OCI-LY1 (cell line): ENCODE measurements at regions not wholly inside any gene's neighbourhood (a gene's known extent, or its start where the extent isn't known, plus 50 kb on each side); places are given as distances from the start of the nearest gene placed in this dataset.

Experiments
- H2AFZ ChIP-seq: fragments of 200-600 bp; sonication (generic), shearing (Covaris generic); 2 replicates; pipeline ENCODE4 v1.6.0; 2014; ENCODE audit warnings: antibody characterized with exemption, mild to moderate bottlenecking, low read length
- H3F3A ChIP-seq: fragments of 200-600 bp; sonication (generic), shearing (Covaris generic); 2 replicates; pipeline ENCODE4 v1.6.0; 2014; ENCODE audit warnings: mild to moderate bottlenecking, antibody characterized with exemption, low read length, moderate library complexity; ENCODE audit not compliant: insufficient read depth
- H3K27ac ChIP-seq: fragments of 200-600 bp; sonication (generic); 2 replicates; pipeline ENCODE4 v1.5.1; 2014; ENCODE audit warnings: low read length, mixed run types, mild to moderate bottlenecking, low read depth; ENCODE audit not compliant: poor library complexity, severe bottlenecking
- H3K27me3 ChIP-seq: fragments of 200-600 bp; sonication (generic); 2 replicates; pipeline ENCODE4 v1.6.0; 2014; ENCODE audit warnings: antibody characterized with exemption, mild to moderate bottlenecking, low read length, moderate library complexity; ENCODE audit not compliant: insufficient read depth
- H3K36me3 ChIP-seq: fragments of 200-600 bp; sonication (generic); 2 replicates; pipeline ENCODE4 v1.6.1; 2014; ENCODE audit warnings: mild to moderate bottlenecking, antibody characterized with exemption, low read length, moderate library complexity, mixed read lengths; ENCODE audit not compliant: insufficient read depth
- H3K4me1 ChIP-seq: fragments of 200-600 bp; sonication (generic); 2 replicates; pipeline ENCODE4 v1.5.1; 2014; ENCODE audit warnings: mild to moderate bottlenecking, low read length, moderate library complexity; ENCODE audit not compliant: insufficient read depth, severe bottlenecking
- H3K4me2 ChIP-seq: fragments of 200-600 bp; sonication (generic), shearing (Covaris generic); 2 replicates; pipeline ENCODE4 v1.6.1; 2014; ENCODE audit warnings: low read length
- H3K4me3 ChIP-seq: fragments of 200-600 bp; sonication (generic); 2 replicates; pipeline ENCODE4 v1.5.1; 2014; ENCODE audit warnings: low read length, low read depth, mild to moderate bottlenecking, mixed read lengths; ENCODE audit not compliant: poor library complexity, severe bottlenecking
- H3K79me2 ChIP-seq: fragments of 200-600 bp; shearing (Covaris generic); 2 replicates; pipeline ENCODE4 v1.6.1; 2016; ENCODE audit warnings: mixed run types, low read length, mixed read lengths; ENCODE audit not compliant: insufficient read depth
- H3K9ac ChIP-seq: fragments of 200-600 bp; sonication (generic), shearing (Covaris generic); 2 replicates; pipeline ENCODE4 v1.6.1; 2014; ENCODE audit warnings: mild to moderate bottlenecking, low read length, mixed read lengths
- H3K9me2 ChIP-seq: fragments of 200-600 bp; sonication (generic), shearing (Covaris generic); 2 replicates; pipeline ENCODE4 v1.6.1; 2014; ENCODE audit warnings: low read depth, mild to moderate bottlenecking, low read length, mixed read lengths
- H3K9me3 ChIP-seq: fragments of 200-600 bp; shearing (Covaris generic); 2 replicates; pipeline ENCODE4 v1.6.1; 2014; ENCODE audit warnings: low read length, mixed read lengths
- H4K20me1 ChIP-seq: fragments of 200-600 bp; sonication (generic), shearing (Covaris generic); 2 replicates; pipeline ENCODE4 v1.6.0; 2016; ENCODE audit warnings: mild to moderate bottlenecking, low read length; ENCODE audit not compliant: insufficient read depth
- CTCF ChIP-seq: fragments of 200-600 bp; sonication (generic), shearing (Covaris generic); IDR thresholded peaks from 2 replicates; pipeline ENCODE4 v1.5.1; 2017; ENCODE audit warnings: mild to moderate bottlenecking, antibody characterized with exemption, low read length, moderate library complexity, mixed read lengths
- EZH2 ChIP-seq: fragments of 200-600 bp; sonication (generic), shearing (Covaris generic); IDR thresholded peaks from 2 replicates; pipeline ENCODE4 v1.8.0; 2017; ENCODE audit warnings: borderline replicate concordance, mixed run types, mild to moderate bottlenecking, antibody characterized with exemption, low read length, moderate library complexity, mixed read lengths

- Histone ChIP-seq H3K36me3 (no peaks in the 10 kb centered on the region), H3K27ac (no peak overlapping the region), H2AFZ (no peak overlapping the region), H3K9ac (no peak overlapping the region), H3F3A (no peaks in the 10 kb centered on the region), H3K79me2 (no peaks in the 10 kb centered on the region), H3K4me2 (no peak overlapping the region), H3K9me3 (no peaks in the 10 kb centered on the region), H3K4me1 (no peaks in the 10 kb centered on the region), H3K27me3 (no peaks in the 10 kb centered on the region), H3K4me3 (no peak overlapping the region), H4K20me1 (no peaks in the 10 kb centered on the region), H3K9me2 (no peaks in the 10 kb centered on the region)
- TF ChIP-seq EZH2 (no peak), CTCF (no peak)
These were observed 498.1 kb upstream of the CRIM1 start for GRCh38 chr2:35857498-35857897.

GRCh38 chr2:35831385-35831784 lies 524.2 kb upstream of the CRIM1 start:
- H3K27ac ChIP-seq: no peak overlapping the region
- no peak overlapping the region for H3K9ac ChIP-seq
- H3F3A ChIP-seq: no peaks in the 10 kb centered on the region
- no peaks in the 10 kb centered on the region for H3K36me3 ChIP-seq
- no peak overlapping the region for H3K4me3 ChIP-seq
- no peaks in the 10 kb centered on the region for H3K4me1 ChIP-seq
- no peak overlapping the region for H3K4me2 ChIP-seq
- H4K20me1 ChIP-seq: no peaks in the 10 kb centered on the region
- no peaks in the 10 kb centered on the region for H3K27me3 ChIP-seq
- H2AFZ ChIP-seq: no peak overlapping the region
- no peaks in the 10 kb centered on the region for H3K79me2 ChIP-seq
- H3K9me2 ChIP-seq: no peaks in the 10 kb centered on the region
- TF ChIP-seq CTCF (no peak), EZH2 (no peak)
- no peaks in the 10 kb centered on the region for H3K9me3 ChIP-seq

GRCh38 chr2:35830833-35831232 lies 524.7 kb upstream of the CRIM1 start:
- H3K9me3 ChIP-seq: no peaks in the 10 kb centered on the region
- no peaks in the 10 kb centered on the region for H3F3A ChIP-seq
- no peak overlapping the region for H2AFZ ChIP-seq
- H4K20me1 ChIP-seq: no peaks in the 10 kb centered on the region
- no peaks in the 10 kb centered on the region for H3K9me2 ChIP-seq
- no peaks in the 10 kb centered on the region for H3K79me2 ChIP-seq
- H3K36me3 ChIP-seq: no peaks in the 10 kb centered on the region
- no peak overlapping the region for H3K9ac ChIP-seq
- no peak for TF ChIP-seq CTCF
- no peak for TF ChIP-seq EZH2
- H3K4me3 ChIP-seq: no peak overlapping the region
- no peak overlapping the region for H3K27ac ChIP-seq
- no peaks in the 10 kb centered on the region for H3K27me3 ChIP-seq
- H3K4me2 ChIP-seq: no peak overlapping the region
- H3K4me1 ChIP-seq: no peaks in the 10 kb centered on the region
